HG03439 (cell line): ENCODE measurements at regions not wholly inside any gene's neighbourhood (a gene's known extent, or its start where the extent isn't known, plus 50 kb on each side); places are given as distances from the start of the nearest gene placed in this dataset.

ENCODE experiments used
- ATAC-seq: cut with Tn5 transposase; IDR thresholded peaks from one replicate; pipeline ENCODE4 v1.9.1; 2021; ENCODE audit warnings: mild to moderate bottlenecking, moderate library complexity; ENCODE audit not compliant: unreplicated experiment

DNA sequence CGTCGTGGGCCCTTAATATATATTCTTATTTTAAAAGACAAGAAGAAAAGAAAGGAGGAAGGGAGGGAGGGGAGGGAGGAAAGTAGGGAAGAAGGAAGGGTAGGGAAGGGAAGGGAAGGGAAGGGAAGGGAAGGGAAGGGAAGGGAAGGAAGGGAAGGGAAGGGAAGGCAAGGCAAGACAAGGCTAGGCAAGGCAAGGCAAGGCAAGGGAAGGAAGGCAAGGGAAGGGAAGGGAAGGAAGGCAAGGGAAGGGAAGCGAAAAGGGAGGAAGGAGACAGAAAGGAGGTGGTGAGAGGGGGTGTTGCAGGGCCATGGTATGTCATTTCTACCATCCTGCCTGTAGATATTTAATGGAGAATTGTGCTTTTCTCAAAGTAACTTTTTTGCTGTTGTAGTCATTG lies 83.9 kb upstream of the BTBD3 start:
- no peak for ATAC-seq

DNA sequence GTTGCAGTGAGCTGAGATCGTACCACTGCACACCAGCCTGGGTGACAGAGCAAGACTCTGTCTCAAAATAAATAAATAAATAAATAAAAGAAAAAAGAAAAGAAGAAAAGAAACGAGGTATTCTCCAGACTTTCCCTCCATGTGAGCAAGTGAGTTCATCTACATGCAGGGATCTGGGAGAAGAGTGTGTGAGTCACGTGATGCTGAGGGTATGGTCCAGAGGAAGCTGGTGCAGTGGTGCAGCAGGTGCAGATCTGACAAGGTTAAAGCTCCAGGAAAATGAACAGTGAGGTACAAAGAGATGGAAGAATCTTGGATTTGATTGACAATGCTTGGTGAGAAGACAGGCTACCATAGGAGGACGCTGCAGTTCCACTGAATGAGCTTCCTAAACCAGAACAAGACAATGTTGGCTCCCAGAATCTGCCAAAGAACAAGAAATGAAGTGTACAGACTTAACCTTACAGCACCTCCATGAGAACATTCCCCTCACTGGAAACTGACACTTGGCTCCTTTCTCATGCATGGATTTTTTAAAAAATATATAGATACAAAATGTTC lies 79.5 kb upstream of the BTBD3 start:
- ATAC-seq = no peak

DNA sequence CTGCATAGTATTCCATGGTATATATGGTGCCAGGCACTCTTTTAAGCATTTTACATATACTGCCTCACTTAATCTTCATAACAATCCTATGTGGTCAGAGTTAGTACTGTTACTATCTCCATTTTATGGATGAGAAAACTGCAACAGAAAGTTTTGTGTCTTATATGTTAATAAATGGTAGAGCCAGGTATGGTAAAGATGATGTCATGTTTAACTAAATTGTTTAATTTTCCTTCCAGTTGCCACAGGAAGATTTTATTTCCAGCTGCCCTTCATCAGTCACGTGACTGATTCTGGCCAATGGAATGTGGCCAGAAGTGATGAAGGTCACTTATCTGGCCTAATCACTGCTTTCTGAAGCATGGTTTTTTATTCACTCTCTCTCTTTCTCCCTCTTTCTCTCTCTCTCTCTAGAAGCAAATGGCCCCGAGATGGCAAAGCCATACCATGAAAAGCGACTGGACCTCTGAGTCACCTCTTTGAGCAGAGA lies 75.7 kb upstream of the BTBD3 start:
- no peak for ATAC-seq

DNA sequence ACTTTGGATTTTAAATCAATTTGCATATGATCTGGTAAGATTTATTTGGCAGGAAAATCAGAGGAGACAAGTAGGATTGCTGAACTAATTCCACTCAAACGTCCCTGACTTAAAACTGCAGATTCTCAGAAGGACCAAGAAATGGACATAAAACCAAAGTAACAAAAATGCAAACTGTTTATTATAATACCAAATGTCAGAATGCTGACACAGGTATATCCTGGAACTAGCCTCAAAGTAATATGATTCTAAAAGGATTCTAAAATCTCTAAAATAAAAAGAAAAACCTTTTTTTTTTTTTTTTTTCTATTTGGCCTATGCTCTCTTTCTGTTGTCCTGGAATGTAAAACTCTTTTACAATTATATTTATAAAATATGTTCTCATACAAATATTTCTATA lies 74.4 kb upstream of the BTBD3 start:
- ATAC-seq = no peak

DNA sequence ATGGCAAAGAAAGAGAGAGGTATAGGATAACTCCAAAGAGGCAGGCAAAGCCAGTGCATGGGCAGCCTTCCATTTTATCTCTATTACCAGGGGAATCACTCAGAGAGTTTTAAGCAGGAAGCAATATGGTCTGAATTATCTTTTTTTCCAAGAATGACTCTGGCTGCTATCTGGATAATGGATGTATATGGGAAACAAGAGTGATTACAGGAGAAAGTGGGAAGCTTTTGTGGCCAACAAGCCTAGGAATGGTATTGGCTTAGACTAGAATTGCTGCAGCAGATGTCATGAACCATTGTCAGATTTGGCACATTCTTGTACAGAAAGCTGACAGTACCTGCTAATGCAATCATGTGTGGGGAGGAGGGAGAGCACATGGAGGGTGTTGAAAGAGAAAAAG lies 73.0 kb upstream of the BTBD3 start:
- no peak for ATAC-seq

DNA sequence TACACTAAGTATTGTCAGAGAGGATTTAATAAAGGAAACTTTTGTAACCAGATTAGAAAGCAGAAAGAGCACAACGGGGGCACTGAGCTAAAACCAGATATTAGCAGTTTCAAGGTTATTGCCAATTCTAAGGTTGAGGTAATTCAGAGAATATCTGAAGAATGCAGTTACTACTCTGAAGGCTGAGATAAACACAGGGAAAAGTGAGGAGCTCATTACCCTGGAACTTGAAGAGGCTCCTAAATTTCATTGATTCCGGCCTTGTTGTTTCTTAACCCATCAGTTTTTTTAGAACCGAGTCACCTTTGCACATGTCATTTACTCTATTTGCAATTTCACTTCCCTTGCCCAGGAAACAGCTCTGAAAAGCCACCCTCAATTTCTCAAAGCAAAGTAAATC lies 72.4 kb upstream of the BTBD3 start:
- no peak for ATAC-seq

DNA sequence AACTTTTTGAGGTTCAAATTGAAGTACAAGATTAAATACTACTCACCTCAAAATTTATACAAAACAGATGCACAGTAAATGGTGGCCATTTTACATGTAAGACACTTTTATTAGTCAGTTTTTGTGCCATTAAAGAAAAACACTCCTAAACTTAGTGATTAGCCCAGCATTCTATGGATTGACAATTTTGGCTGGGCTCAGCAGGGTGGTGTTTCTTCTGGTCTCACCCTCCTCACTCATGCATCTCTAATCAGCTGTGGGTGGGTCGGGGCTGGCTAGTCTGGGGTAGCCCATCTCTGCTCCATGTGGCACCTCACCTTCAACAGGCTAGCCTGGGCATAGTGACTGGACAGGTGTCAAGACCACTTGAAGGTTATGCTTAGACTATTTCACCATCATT lies 71.6 kb upstream of the BTBD3 start:
- ATAC-seq = no peak

DNA sequence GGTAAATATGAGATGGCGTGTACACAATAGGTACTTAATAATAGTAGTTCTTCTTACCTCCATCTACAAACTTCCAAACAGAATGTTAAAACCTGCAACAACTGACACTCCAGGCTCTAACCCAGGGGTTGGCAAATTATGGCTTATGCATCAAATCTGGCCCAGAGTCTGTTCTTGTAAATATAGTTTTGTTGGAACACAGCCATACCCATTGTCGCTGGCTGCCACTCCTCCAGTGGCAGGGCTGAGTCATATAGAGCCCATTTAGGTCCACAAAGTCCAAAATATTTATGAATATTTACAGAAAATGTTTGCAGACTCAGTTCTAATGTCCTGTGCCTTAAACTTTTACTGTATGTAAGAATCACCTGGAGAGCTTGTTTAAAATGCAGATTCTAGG lies 69.9 kb upstream of the BTBD3 start:
- no peak for ATAC-seq

DNA sequence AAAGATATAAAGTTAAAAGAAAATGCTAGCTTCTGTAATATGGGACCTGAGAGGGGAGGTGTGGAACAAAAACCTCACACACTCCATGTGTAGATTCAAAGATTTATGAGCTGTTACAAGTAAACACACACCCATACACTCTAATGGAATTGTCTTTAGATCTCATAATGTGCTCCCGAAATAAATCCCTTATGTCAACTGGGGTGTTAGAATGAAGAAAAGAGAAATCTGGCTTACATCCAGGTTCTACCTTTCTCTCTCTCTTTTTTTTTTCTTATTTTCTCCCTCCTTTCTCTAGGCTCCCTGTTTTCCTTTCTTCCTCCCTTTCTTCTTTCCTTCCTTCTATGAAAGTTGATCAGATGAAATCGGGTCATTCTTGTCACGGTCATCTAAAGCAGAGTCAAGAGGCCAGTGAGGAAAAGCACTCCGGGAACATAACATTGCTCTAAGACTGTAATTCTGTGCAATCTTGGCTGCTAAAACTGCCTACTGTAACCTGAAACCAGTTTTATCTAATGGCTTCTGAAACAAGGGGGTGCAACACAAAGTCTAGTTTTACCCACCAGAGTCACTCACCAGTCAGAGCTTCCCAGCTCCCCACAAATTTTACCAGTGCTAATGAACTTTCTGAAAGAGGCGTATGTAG lies 68.3 kb upstream of the BTBD3 start:
- ATAC-seq = no peak

DNA sequence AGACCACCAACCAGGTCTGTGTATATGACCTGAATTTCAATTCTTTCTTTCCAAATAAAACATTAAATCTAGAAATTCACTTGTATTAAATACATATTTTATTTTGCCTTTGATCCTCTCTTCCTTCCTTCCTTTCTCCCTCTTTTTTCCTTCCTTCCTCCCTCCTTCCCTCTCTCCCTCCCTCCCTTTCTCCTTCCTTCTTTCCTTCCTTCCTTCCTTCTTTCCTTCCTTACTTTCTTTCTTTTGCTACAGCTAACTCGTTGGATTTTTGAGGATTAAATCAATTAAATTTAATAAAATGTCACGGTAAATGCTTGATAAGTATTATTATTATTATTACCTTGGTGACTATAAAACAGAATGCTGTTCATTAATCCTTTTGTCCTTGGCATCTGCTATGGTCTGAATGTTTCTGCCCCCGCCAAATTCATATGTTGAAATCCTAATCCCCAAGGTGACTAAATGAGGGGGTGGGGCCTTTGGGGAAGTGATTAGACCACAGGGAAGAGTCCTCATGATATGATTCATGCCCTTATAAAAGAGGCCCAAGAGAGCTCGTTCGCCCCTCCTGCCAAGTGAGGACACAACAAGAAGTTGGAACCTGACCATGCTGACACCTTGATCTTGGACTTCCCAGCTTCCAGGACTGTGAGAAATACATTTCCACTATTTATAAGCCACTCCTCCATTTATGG lies 67.6 kb upstream of the BTBD3 start:
- no peak for ATAC-seq

DNA sequence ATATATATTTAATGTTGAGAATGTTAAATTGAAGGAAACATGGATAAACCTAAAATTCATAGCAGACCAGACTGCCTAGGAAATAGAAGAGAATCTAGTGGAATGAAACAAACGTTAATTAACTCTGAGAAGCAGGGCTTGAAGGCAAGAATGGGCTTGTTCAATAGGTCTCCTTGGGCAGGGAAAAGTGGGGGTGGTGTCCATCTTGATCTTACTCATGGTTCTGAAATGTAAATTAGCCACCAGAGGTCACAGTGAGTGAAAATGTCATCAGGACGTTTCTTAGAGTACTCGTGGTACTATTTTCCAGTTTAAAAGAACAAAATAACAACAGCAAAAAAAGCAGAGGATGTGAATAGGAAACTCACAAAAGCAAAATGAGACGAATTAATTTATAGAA lies 66.8 kb upstream of the BTBD3 start:
- no peak for ATAC-seq

DNA sequence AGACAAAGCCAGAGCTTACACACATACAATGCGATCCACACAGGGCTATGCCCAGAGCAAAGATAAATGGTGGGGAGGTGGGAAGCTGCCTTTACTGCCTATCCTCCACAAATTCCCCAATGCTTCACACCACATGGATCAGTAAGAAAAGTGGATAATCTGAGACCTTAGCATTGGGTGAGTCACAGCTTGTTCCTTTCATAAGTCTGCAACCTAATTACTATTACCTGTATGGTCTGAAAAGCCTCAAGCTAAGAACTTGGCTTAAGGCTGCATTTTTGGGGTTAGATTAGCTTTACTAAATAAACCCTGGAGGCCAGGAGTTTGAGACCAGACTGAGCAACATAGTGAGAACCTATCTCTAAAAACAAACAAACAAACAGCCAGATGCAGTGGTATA lies 66.0 kb upstream of the BTBD3 start:
- no peak for ATAC-seq

DNA sequence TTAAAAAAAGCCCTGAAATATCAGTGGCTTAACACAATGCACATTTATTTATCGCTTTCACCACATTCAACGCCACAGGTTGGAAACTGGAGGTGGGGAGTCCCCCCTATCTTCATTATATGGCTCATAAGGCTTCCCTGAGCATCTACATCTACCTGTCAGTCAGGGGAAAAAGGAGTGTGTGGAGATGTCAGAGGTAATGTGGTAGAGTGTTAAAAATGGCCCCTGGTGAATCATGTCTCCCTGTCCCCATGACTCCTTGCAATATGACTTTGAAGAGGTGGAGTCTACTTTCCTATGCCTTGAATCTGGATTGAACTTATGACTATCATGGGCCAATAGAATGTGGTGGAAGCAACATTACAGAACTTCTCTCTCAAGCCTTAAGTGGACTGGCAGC lies 65.5 kb upstream of the BTBD3 start:
- no peak for ATAC-seq

DNA sequence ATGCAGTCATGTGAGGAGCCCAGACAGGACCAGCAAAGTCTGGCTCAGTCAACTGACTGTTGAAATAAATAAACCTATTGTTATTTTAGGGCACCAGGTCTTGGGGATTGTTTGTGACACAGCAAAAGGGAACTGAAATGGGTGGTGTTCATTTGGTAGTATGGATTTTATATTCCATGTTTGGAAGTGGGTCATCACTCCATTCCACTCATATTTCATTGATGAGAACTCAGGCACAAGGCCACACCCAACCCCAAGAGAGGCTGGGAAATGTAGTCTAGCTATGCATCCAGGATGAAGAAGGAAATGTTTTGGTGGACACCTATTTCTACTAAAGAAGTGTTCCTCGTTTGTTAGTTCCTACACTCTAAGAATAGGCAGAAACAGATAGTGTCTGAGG lies 64.9 kb upstream of the BTBD3 start:
- ATAC-seq = no peak

DNA sequence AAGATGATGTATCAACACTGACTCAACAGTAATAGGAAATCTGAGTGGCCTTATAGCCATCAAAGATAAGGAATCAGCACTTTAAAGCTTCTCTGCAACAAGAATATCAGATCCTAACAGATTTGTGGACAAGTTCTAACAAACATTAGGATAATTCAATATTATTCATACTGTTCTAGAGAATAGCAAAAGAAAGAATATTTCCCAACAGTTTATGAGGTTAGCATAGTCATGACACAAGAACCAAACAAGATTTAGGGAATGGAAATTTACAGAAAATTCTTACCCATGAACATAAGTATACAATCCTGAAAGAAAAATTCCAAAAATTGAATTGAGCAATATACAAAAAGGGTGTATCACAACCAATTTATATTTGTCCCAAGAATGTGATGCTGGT lies 64.3 kb upstream of the BTBD3 start:
- no peak for ATAC-seq

DNA sequence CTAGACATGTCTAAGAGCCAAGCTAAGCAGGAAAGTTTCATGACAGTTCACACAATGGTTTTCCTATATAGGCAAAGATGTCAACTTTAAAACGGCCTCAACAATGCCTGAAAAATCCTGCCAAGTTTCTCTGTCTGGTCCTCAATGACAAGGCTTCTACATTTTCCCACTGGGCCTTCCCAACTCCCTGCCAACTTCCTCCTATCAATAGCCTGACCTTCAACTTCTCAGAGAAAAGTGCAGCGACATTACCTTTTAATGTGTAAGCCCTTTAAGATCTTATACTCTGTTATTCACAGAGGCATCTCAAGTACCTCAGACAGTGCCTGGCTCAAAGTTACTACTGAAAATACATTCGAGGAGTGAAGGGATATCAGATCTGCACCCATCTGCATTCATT lies 56.2 kb upstream of the BTBD3 start:
- no peak for ATAC-seq

DNA sequence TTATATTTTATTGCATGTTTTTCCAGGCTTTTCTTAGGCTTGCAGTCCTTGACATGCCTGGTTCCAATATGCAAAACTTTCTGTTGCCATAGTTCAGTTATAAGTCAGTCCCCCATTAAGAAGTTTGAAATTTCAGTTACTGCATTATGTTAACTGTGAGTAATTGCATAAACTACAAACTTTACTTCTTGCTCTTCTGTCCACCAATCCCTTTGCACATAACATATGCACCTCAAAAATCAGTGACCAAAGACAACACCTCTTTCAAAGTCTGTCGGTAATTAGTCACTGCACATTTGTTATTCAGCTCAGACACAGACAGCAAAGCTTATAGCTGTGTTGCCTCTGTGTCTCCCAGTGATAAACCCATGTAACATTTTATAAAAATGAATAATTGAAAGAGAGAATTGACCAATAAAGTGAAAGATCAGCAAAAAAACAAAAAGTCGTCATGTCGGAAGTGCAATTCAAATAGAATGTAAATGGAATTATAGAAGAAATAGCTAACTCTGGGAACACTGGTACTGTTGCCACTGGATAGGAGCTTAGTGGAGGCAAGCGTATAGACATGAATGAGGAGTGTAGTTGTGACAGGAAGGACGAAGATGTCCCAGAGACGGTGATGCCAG lies 50.3 kb upstream of the BTBD3 start:
- no peak for ATAC-seq
